NAMALWA (cell line): ENCODE measurements at regions not wholly inside any gene's neighbourhood (a gene's known extent, or its start where the extent isn't known, plus 50 kb on each side); places are given as distances from the start of the nearest gene placed in this dataset.
"Not testable (repeated sequence)": the region's sequence is repeated elsewhere in the genome, so short reads cannot be mapped to it uniquely, and the experiment has no call there.

Source experiments
- DNase-seq: peaks from one replicate; pipeline ENCODE4 v3.0.0-alpha.2; 2015; ENCODE audit warnings: low spot score

DNA sequence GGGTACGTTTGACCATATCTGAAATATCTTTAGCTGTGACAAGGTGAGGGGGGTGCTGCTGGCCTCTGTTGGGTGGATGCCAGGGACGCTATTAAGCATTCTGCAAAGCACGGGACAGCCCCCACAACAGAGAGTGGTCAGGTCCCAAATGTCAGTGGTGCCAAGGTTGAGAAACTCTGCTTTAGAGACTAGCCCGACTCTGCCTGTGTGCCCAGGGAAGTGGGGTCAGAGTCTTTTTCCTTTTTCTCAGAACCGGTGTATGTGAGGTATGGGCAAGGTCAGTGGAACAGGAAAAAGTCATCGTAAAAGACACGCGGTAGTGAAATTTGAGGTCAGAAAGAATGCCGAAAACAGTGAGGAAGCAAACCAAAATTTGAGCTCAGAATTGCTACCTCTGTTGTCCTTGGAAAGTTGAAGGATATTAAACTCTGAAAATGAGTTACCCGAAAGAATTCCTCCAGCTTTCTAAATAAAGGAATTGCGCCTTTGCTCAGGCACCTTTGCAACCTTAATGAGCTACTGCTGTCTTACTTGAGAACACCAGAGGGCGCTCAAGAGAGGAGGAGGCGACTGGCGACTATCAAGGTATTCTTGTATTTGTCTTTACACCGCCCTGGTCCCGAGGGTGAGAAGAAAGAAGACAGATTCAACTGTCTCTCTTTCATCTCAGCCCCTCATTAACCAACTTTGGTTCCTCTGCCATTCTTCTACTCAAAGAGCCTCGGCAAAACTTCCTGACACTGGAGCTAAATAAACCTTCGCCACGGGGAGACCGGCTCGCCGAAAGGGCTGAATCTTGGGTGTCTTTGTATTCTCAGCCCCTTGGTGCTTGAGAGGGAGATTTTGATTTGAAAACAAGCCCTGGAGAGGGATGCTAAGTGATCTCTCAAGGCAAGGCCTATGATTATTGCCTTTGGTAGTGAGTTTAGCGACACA lies 85.4 kb upstream of the OLIG2 start:
- peak; percentile 70 for DNase-seq

- no peak for DNase-seq
Observed at GRCh38 chr21:32941263-32941662, 84.5 kb upstream of the OLIG2 start.

DNA sequence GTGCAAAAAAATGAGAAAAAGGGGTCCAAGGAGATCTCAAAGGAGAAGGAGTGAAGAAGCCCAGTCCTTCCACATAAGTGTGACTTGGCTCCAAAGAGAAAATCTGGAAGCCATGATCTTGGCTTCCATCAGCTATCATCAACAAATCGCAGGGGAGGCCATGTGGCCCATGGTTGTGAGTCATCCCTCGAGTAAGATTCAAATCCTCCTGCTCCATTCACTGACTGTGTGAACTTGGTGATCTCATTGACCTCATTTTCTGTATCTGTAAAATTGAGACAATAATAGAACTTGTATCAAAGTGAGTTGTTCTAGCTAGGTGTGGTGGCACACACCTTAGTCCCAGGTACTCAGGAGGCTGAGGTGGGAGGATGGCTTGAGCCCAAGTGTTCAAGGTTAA lies 79.1 kb upstream of the OLIG2 start:
- no peak for DNase-seq

GRCh38 chr21:32947736-32948135 lies 78.0 kb upstream of the OLIG2 start:
- DNase-seq: no peak

GRCh38 chr21:32949701-32950100 lies 76.0 kb upstream of the OLIG2 start:
- no peak for DNase-seq

- DNase-seq: no peak
Observed at GRCh38 chr21:32951041-32951440, 74.7 kb upstream of the OLIG2 start.

DNA sequence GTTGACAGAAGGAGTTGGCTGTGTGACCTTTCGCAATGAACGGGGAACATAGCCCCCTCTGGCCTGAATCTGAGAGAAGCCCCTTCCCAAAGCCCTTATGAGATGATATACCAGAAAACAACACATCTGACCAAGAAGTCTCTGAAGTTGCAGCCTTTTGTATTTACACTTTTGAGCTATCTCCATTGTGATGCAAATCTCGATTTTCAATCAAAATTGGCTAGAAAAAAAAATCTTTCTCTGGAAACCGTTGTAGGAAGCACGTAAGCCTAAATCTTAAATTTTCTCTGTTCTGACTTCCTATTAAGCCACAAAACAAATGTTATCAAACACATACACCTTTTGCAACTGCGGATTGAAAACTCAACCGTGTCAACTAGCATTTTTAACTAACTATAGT lies 71.4 kb upstream of the OLIG2 start:
- no peak for DNase-seq

DNA sequence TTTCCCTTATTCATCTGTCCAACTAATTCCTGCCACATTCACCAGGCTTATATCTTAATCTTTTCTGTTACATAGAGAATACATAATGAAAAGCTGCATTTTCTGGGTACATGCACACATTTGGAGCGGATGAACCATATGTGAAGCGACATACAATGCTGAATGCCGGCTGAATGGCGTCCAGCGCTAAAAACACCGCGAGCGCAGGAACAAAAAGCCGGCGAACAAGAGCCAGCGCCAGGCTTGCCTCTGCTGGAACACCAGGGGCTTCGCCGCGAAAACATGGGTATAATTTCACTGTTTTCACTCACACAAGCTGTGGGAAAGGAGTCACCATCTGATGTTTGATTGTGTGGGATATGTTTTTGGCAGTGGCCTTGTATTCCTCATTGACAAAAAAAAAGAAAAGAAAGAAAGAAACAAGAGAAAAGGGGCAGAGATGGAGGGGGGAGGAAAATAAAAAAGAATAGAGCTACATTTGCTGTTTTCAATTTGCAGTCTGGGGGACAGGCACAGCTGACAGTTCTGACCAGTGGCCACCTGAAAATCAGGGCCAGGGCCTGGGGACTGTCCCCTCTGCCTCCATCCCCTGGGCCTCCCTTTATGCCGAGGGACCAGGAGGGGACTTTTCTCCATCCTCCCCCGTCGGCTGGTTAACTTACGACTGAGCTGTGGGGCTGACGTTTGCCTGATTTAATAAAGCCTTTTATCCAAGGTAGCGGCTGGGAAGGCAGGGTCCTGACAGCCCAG lies 70.2 kb upstream of the OLIG2 start:
- DNase-seq: no peak

DNA sequence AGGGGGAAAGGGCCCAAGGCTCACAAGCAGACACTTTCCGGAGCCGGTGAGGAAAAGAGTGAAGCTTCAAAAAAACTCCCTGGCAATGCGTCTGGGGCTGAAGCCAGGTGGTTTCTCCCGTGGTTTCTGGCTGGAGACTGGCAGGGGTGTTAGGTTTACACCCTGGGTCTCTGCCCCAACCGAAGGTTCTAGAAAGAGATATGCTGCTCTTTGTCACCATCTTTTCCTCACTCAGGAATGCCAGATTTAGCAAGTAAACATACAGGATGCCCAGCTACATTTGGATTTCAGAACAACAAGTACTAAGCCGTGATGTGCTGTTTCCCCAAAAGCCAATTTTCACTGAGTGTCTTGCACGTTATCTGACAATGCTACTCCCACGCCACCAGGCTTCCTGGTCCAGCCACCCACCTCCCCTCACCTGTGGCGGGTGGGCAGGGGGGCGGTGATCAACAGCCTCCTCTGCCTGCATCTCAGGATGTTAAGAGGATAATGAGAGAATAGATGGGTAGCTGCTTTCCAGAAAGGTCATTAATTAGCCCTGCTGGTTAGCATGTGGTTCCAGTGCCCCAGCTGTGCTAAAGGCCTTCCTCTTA lies 69.6 kb upstream of the OLIG2 start:
- DNase-seq: no peak

GRCh38 chr21:32957545-32957944 lies 68.2 kb upstream of the OLIG2 start:
- no peak for DNase-seq

- DNase-seq: peak; percentile 16
Observed at GRCh38 chr21:32958288-32959002, 67.3 kb upstream of the OLIG2 start.

DNA sequence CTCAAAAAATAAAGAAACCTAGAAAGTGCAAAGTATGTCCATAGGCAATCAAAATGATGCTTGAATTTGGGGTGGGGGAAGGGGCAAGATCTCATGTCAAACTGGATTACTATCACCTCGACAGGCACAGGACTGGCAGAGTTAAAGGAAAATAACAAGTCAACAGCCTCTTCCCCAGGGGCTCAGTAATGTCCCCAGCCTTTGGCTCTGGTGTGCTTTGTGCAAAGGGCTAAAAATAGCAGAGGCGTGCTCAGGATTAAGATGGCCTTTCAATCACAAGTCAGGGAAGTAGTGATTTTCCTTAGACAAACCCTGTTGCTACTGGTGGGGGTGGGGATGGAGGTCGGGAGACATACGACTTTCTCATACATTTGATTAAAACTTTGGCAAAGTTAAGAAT lies 63.5 kb upstream of the OLIG2 start:
- DNase-seq: no peak

- DNase-seq: no peak
Observed at GRCh38 chr21:32965129-32965680, 60.5 kb upstream of the OLIG2 start.

DNA sequence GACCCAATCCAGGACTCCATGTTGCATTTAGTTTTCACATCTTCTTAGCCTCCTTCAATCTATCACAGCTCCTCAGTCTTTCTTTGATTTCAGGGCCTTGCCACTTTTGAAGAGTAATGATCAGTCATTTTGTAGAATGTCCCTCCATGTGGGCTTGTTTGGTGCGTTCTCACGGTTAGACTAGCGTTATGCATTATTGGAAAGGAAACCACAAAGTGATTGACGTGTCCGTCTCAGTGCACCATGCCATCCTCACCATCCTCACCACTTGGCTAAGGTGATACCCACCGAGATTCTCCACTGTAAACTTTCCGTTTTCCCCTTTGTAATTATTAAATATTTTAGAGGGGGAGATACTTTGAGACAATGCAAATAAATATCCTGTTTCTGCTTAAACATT lies 59.6 kb upstream of the OLIG2 start:
- no peak for DNase-seq

DNA sequence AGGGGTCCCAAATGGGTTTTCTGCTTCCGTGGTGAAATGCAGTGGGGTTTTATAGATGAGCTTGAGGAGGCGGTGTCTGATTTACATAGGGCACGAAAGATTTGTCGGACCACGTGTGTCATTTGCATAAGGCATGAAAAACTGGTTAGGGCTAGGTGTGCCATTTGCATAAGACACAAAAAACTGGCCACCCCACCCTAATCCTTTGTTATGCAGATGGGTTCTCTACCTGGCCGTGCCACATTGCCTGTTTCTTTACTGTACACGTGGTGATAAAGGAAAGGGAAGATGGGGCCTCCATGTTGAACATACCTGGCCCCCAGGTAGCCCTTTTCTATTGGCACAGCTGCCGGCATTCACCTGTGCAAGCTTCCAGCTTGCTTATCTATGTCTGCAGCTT lies 57.6 kb upstream of the OLIG2 start:
- DNase-seq: not testable (repeated sequence)

GRCh38 chr21:32974653-32975052 lies 51.1 kb upstream of the OLIG2 start:
- DNase-seq: no peak

GRCh38 chr21:32975811-32976431 lies 49.8 kb upstream of the OLIG2 start:
- DNase-seq: no peak
